Middle frontal gyrus (tissue), 1 donor: ENCODE measurements at regions not wholly inside any gene's neighbourhood (a gene's known extent, or its start where the extent isn't known, plus 50 kb on each side); places are given as distances from the start of the nearest gene placed in this dataset.

Experiments
- DNase-seq: peaks from one replicate; pipeline ENCODE4 v3.0.0-alpha.2; 2015; ENCODE audit warnings: low spot score; ENCODE audit errors: extremely low spot score

- DNase-seq: no peak
These were observed 70.7 kb downstream of the RBFOX3 start for GRCh38 chr17:79539944-79540705.

GRCh38 chr17:79538291-79538690 lies 72.6 kb downstream of the RBFOX3 start:
- DNase-seq: no peak

GRCh38 chr17:79537686-79538085 lies 73.2 kb downstream of the RBFOX3 start:
- no peak for DNase-seq

- no peak for DNase-seq
These were observed 73.8 kb downstream of the RBFOX3 start for GRCh38 chr17:79537061-79537460.

- DNase-seq: no peak
These were observed 74.5 kb downstream of the RBFOX3 start for GRCh38 chr17:79536212-79536840.

- DNase-seq: no peak
These were observed 75.2 kb downstream of the RBFOX3 start for GRCh38 chr17:79535728-79536025.

- DNase-seq: no peak
These were observed 75.8 kb downstream of the RBFOX3 start for GRCh38 chr17:79534851-79535727.

- DNase-seq: no peak
These were observed 76.7 kb downstream of the RBFOX3 start for GRCh38 chr17:79534111-79534510.

GRCh38 chr17:79533116-79533515 lies 77.7 kb downstream of the RBFOX3 start:
- DNase-seq: no peak

GRCh38 chr17:79532107-79532790 lies 78.6 kb downstream of the RBFOX3 start:
- no peak for DNase-seq

GRCh38 chr17:79531191-79532095 lies 79.4 kb downstream of the RBFOX3 start:
- DNase-seq: no peak

- no peak for DNase-seq
These were observed 80.3 kb downstream of the RBFOX3 start for GRCh38 chr17:79530361-79531105.

- DNase-seq: no peak
These were observed 81.2 kb downstream of the RBFOX3 start for GRCh38 chr17:79529661-79530081.

- no peak for DNase-seq
These were observed 82.2 kb downstream of the RBFOX3 start for GRCh38 chr17:79528592-79529125.

GRCh38 chr17:79527306-79527705 lies 83.5 kb downstream of the RBFOX3 start:
- no peak for DNase-seq

GRCh38 chr17:79525793-79526677 lies 84.8 kb downstream of the RBFOX3 start:
- no peak for DNase-seq

GRCh38 chr17:79524213-79525187 lies 86.4 kb downstream of the RBFOX3 start:
- no peak for DNase-seq
